NT2/D1 (cell line): ENCODE measurements at regions not wholly inside any gene's neighbourhood (a gene's known extent, or its start where the extent isn't known, plus 50 kb on each side); places are given as distances from the start of the nearest gene placed in this dataset.

ENCODE experiments used
- SUZ12 ChIP-seq: IDR thresholded peaks from 2 replicates; pipeline ENCODE4 v1.6.1; 2011; ENCODE audit not compliant: insufficient read length, insufficient read depth; ENCODE audit errors: extremely low read depth
- YY1 ChIP-seq: IDR thresholded peaks from 2 replicates; pipeline ENCODE4 v1.6.1; 2011; ENCODE audit not compliant: insufficient read length, insufficient read depth
- ZNF274 ChIP-seq: IDR thresholded peaks from 2 replicates; pipeline ENCODE4 v1.6.1; 2011; ENCODE audit warnings: mild to moderate bottlenecking, low read depth, low read length

DNA sequence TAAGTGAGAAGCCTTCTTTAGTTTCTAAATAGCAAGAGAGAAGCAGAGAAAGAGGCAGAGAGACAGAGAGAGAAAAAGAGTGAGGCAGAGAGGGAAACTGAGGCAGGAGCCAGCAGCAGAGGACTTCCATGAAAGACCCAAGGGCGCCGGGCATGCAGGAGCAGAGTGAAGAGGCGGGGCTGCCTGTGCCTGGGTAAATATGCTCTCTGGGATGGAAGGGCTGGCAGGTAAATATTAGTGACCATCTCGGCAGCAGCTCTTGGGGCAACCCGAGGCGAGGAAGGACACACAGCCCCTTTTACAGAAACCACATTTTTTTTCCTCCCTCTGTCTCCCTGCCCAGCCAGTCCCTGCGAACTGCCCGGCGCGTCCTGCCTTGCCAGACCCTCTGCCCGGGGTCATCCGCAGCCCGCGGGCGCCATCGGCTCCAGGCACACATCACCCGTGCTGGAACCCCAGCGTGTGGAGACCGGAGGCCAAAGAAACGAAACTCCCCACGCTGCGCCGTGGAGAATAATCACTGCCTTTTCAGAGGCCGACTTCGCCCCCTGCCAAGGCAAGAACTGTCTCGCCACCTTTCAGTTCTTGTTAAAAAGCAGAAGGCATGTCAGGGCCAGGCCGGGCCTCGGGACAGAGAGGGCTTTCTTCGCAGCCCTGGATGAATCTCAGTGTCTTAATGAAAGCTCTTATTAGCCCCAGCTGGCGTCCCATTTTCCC is 61.3 kb downstream of the BOD1 start:
- TF ChIP-seq YY1: no peak
- no peak for TF ChIP-seq ZNF274
- no peak for TF ChIP-seq SUZ12
